HG03097 (cell line): ENCODE measurements at regions not wholly inside any gene's neighbourhood (a gene's known extent, or its start where the extent isn't known, plus 50 kb on each side); places are given as distances from the start of the nearest gene placed in this dataset.

ENCODE experiments used
- ATAC-seq: cut with Tn5 transposase; IDR thresholded peaks from one replicate; pipeline ENCODE4 v1.9.1; 2021; ENCODE audit not compliant: unreplicated experiment, low FRiP score

DNA sequence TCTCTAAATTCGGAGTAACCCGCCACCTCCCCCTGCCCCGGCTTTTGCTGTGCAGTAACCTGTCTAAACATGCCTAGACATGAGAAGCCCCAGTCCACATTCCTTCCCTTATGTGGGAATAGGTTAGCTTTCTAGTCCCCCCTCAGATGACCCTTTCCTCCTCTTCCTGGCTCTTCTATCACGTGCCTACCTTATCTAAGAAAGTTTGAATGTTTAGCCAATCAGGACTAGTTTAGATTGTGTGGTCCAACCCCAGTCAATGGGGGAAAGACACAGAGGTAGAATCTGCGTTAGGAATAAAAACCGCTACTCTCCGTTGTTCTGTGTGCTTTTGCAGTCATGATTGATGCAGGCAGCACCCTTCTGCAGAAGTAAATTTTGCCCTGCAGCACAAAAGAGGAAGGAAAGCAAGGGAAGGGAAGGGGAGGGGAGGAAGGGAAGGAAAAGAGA lies 69.0 kb upstream of the CD93 start:
- ATAC-seq: no peak

DNA sequence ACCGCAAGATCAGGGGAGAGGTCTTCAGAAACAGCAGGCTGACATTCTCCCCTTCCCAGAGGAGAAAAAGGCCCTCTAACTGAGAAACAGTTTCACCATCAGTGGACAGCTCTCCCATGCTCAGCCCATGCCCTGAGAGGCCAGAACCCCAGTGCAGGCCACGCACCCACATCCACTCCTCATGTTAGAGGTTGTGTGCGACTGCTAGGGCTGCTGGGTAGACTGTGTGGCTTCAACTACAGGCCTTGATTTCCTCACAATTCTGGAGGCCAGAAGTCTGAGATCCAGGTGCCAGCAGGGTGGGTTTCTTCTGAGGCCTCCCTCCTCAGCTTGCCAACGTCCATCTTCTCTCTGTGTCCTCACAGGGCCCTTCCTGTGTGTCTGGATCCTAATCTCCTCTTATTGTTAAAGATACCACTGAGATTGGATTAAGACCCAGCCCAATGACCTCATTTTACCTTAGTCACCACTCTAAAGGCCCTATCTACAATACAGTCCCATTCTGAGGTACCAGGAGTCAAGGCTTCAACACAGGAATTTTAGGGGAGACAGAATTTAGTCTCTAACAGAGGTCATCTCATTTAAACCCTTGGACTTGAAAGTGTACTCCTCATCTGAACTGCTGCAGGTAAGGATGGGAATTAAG lies 67.7 kb upstream of the CD93 start:
- no peak for ATAC-seq

DNA sequence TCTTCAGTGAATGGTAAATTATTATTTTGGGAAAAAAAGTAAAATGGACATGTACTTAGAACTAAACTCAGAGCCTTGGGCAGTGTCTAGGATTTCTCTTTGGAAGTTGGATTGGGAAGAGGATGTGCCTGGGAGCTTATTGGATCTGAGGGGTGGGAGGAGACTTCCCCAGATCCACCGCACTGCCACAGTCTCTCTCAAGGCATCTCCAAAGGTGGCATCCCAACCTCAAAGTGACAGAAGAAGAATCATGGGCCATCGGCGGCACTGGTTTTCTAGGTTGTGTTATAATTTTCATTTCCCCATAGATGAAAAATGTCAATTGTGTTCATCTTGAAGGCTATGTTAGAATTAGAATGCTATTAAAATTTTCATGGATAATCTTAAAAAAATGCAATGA lies 66.8 kb upstream of the CD93 start:
- ATAC-seq: no peak

DNA sequence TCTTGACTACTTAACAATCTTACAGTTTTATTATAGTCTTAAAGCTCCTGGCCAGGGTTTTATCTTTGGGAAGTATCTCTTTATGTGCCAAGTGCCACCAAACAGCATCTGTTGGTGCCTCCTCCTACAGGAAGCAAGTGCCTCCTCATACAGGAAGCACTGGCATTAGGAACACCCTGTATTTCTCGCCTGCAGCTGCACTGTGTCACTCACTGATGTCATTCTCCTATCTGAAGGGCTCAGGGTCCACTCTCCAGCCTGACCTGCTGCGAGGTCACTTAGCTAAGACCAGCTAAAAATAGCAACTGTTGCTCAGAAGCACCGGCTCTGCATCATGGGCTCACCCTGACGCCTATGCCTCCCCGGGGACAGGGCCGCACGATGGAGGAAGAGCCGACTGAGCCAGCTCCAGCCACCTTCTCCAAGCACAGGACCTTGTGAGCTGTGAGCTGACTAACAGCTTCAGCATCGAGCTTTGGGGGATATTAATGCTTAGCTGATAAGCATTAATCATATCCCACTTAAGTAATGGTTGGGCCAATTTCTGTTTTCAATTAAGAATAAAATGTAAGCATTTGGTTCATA lies 66.3 kb upstream of the CD93 start:
- ATAC-seq: no peak

DNA sequence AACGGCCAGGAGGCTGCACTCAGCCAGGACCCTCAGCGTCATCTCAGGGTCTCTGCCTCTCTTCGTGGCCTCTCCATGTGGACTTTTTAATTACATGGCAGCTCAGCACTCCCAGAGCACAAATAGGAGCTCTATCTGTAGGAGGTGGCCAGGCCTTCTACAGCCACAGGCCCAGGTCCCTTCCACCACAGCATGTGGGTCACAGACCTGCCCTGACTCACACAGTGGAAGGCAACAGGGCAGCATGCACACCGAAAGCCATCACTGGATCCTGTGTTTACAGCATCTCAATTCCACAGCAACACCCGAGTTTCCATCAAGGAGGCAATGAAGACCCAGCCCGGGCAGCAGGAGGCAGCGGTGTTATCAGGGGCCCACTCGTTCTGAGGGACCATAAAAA lies 65.8 kb upstream of the CD93 start:
- no peak for ATAC-seq

DNA sequence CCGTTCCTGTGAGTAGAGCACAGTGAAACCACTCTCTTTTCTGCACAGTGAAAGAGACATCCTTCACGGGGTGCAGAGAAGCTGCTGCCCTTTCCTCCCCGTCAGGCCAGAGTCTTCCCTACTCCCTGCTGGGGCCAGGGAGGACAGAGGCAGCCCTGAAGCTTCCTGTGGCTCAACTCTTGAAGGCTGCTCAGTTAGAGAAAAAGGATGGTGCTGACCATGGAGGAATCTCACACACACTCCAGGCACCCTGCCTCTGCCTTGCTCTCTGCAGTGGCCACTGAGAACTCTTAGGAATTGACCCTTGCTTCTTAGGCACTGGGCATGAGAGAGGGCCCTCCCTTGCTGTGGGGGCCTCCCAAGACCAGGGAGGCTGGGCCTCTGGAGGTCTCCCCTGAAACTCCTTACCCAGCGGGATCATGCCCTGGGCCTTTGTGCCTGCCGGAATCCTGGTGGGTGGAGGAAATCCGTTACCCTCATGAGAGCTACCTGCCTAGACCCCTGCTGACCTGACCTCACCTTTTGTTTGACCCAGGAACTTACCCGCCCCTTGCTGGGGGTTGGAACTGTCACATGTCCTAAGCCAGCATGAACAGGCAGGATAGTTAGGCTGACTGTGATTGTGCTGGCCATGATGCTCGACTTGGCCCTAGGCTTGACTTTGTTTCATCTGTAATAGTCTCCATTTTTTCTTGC lies 65.0 kb upstream of the CD93 start:
- no peak for ATAC-seq

DNA sequence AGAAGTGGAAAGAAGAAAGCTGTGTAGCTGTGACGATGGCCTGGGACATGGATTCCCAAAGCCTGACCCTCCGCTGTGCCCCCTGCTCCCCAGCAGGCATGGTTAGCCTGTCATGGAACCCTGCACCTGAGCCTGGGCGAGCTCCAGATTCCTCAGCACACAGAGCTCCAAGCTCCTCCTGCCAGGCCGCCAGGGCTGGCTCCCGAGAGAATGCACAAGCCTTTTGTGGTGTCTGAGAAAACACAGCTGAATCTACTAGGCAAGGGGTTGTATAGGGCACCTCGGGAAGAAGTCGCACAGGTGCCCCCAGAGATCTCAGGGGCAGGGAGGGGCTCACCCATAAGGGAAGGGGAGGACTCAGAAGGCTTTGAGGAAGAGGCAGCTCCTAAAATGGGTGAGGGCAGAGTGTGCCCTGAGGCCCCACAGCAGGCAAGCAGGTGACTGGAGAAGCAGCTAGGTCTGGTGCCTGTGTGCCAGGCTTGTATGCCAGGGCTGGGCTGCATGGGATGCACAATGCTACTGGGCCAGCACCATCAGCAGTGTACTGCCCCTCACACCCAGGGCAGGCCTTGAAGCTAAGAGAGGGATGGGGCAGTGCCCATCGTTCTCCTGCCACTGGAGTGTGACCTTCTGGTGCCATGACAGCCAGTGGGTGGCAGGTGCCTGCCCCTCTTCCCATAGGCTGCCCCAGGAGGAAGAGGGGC lies 64.3 kb upstream of the CD93 start:
- no peak for ATAC-seq

DNA sequence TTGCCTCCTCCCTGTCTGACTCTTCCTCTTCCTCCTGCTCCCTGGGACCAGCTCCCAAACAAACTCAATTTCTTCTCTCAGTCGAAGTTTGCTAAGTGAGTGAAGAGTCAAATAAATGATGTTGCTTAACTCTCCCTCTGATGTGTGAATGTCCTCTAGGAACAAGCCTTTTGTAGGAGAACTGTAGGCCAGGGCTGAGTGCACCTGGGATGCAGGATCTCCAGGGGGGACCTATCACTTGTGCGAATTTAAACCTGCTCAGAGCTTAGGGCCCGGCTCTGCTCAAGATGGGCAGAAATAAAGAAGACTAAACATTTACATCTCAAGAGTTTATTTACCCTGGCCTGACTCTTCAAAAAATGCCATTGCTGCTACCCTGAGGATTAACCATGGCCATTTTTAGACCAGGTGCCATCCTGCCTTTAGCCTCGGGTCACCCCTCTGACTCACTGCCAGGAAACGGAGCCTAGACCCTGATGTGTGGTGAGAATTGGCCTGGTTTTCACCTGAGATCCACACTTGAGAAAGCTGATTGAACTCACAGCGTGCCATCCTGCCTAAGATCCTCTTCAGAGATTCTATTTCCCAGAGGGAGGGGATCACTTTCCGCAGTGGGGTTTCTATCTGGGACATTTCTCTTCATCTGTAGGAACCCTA lies 63.6 kb upstream of the CD93 start:
- ATAC-seq: no peak

DNA sequence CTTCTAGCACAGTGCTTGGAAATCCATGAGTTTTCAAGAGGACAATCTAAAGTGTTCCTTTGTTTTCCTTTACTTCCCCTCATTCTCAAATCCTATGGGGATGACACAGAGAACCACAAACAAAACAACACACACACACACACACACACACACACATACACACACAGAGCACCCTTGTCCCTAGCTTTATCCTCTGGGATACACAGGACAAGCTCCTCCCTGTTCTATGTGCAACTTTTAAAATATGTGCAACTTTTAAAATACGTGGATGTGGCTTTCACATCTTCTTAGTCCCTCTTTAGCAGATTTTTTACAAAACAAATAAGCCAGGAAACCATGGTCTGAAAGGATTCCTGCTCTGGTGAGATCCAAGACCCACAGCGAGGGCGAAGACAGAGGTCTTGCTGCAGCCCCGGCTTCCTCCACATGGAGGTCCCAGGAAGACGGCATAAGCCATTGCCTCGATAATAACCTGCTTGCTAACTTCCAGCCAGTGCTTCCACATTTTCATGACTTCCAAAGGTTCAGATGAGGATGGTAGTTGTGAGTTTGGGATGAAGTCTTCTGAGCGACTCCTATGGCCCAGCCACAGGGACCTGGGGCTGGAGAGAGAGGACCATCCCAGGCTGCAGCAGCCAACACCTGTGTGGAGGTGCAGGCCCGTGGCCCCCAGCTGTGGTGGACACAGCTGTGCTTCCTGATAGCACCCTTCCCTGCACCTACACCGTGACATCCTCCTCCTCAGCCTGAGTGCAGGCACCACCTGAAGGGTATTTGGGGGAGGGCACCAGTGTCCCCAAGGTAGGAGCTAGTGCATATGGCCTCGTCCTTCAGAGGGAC lies 62.8 kb upstream of the CD93 start:
- ATAC-seq: no peak

DNA sequence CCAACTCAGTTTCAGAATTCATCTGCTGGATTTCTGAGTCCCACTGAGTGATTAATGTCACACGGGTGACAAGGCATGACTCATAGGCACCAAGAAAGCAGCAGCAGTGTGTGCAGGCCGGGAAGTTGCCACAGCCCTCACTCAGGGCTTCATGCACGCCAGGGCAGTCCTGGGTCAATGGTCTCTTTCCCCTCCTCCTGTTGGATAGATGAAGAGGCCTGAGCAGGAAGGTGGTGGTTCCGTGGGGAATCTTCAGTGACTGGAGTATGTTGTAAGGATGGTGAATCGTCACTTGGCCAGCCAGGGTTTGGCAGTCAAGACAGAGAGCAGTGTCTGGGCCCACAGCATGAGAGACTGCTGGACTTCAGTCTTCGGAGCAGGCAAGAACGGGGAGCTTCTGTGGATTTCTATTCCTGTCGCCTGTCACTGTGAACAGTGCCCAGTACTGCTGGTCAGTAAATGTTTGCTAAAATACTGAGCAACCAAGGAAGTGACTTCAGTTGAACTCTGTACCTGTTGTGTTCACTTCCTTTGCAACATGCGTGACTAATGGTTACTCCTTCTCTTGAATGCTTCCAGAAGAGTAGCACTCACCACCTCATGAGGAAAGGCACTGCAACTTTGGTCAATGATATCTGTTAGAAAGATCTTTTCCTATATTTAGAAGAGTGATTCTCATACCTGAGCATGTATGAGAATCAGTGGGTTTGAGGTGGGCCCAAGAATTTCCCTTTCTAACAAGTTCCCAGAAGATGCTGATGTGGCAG lies 62.0 kb upstream of the CD93 start:
- peak; percentile 51 for ATAC-seq

DNA sequence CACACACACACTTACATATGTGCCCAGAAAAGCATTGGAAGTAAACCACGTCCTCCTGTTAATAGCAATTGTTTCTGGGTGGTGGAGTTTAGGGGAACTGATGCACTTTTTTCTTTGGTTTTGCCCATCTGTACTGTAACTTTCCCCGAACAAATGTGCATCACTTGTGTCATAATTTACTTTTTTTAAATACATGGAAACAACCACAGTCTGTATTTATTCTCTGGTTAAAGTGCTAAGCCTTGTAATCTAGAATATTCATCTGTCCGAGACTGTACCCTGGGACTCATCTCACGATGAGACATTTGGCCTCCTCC lies 61.5 kb upstream of the CD93 start:
- ATAC-seq: no peak

DNA sequence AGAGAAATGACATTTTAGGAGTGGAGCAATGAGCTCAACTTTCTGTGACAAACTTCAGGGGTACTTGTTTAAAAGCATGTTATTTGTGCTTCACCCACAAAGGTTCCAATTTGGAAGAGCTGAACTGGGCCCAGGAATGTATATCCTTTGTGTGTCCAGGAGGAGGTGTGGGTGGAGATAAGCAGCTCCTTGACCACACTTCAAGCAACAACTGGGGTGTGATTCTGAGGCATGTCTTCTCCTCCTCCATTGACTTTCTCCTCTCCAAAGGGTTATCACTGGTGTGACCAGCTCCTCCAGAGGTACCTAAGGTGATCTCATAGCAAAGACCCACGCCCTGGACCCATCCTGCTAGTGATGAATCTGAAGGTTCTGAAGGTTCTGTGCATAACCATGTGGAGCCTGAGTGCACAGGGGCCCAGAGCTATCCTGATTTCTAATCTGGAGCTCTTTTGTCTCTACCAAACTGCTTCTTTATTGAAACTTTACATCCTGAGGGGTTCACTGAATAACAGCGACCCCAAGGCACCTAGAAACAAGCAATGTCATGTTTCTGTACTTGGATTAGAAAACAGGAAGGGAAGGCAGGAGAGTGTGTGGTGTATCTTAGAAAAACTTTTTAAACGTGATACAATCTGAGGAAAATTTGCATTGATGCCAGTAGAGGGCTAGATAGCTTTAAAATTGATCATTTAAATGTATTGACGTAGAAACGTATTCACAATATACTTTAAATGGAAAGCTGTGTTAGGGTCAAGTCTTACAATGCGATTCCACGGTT lies 60.9 kb upstream of the CD93 start:
- ATAC-seq: no peak

DNA sequence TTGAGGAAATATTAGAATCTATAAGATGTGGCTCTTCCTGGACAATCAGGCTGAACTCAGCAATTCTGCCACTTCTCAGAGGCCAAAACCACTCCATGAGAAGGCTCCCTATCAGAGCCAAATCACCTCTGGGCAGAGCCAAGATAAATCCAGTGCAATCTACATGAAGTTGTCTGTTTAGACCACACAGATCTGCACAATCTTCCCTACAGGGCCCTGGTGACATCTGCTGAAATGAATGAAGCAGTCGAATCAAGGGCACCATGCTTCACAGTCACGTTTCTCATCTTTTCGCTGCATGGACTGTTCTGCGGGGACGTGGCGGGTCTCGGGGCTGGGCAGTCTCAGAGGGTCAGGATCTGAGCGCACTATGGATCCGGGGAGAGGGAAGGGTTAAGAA lies 60.1 kb upstream of the CD93 start:
- no peak for ATAC-seq

DNA sequence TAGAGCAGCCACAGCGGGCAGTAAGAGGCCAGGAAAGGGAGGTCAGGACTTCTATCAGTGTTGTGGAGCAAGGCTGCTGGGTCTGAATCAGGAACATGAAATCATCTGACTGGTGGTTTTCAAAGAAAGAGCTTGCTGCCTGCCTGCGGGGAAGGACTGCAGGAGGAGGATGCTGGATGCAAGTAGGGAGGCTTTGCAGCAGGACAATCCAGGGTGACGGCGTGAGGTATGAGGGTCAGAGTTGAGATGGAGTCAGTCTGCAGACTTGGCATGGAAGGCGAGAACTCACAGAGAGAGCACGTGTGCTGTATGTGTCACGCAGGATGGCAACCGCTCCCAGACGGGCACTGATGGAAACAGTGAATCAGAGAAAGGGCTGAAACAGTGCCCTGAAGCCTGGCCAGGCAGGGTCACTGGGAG lies 59.2 kb upstream of the CD93 start:
- no peak for ATAC-seq

DNA sequence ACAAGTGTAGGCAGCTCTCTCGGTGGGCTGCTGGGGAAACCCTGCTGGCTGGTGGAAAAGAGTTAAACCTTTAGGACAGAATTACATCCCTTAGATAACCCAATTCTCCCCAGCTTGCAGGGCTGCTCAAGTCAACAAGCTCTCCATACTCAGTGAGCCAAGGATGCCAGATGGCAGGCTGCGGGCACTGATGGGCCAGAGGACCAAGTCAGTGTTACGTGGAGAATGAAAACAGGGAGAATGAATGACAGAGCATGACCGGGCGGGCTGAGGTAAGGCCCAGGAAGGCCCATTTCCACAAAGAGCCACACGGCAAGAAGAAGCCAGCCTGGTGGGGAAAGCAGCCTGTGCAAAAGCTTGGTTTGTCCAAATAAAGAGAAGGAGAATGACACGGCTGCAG lies 58.7 kb upstream of the CD93 start:
- ATAC-seq: no peak

DNA sequence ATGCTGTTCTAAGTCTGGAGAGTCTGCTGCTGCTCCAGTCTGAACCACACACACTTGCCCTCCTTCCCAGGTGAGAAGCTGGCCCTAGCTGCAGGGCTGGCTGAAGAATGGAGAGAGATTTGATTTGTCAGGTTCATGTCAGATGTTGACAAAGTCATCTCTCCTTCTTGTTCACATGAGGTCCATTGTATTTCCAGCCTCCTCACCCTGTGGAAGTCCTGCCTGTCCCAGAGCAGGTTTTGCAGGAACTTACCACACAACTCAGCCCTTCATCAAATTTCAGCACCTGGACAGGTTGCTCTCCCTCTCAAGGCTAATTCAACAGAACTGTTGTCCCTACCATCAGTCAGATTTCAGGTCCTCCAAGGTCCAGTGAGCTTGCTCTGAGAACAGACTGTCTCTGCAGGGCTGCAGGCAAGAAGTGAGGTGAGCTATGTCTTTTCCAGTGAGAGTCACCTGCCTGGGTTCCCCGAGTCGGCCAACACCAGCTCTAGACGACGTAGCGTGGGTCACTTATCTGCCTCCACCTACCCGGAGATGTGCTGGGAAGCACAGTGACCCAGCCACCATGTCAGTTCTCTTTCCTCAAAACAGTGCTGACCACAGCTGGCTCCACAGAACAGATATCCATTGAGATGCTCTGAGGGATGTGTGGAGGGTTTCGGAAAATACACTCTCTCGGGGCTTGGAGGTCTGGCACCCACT lies 58.0 kb upstream of the CD93 start:
- no peak for ATAC-seq

DNA sequence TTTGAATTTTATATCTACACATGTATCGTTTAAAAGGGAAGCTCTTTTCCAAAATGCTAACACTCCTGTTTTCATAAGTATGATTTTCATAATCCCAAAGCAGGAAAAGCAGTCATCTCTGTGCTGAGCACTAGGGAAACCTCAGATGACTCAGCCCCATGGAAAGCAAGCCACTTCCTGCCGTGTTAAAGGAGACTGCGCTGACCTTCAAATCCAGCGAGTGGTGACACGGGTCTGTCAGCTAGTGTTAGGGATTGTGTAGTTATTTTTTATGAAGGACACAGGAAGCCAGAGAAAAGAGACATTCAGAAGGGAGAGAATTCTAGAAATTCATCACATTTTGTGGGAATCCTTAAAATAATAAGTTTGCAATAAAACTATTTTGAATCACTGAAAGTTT lies 57.0 kb upstream of the CD93 start:
- ATAC-seq: no peak
